GM21423 (cell line): ENCODE measurements at regions not wholly inside any gene's neighbourhood (a gene's known extent, or its start where the extent isn't known, plus 50 kb on each side); places are given as distances from the start of the nearest gene placed in this dataset.

Source experiments
- ATAC-seq: cut with Tn5 transposase; IDR thresholded peaks from one replicate; pipeline ENCODE4 v1.9.1; 2021; ENCODE audit warnings: mild to moderate bottlenecking, moderate library complexity; ENCODE audit not compliant: unreplicated experiment

- ATAC-seq, result no peak
Measured at GRCh38 chr11:127627629-127628457, 627.3 kb upstream of the KIRREL3 start.

GRCh38 chr11:127627204-127627603 lies 626.6 kb upstream of the KIRREL3 start:
- no peak for ATAC-seq

GRCh38 chr11:127625402-127625801 lies 624.8 kb upstream of the KIRREL3 start:
- ATAC-seq, result no peak

GRCh38 chr11:127624306-127624856 lies 623.8 kb upstream of the KIRREL3 start:
- ATAC-seq, result no peak

GRCh38 chr11:127622686-127623085 lies 622.1 kb upstream of the KIRREL3 start:
- ATAC-seq, result no peak

GRCh38 chr11:127620671-127621070 lies 620.1 kb upstream of the KIRREL3 start:
- no peak for ATAC-seq

GRCh38 chr11:127619946-127620345 lies 619.4 kb upstream of the KIRREL3 start:
- ATAC-seq, result no peak

GRCh38 chr11:127618721-127619120 lies 618.2 kb upstream of the KIRREL3 start:
- no peak for ATAC-seq

GRCh38 chr11:127616158-127616557 lies 615.6 kb upstream of the KIRREL3 start:
- ATAC-seq, result no peak

GRCh38 chr11:127612607-127613006 lies 612.0 kb upstream of the KIRREL3 start:
- ATAC-seq, result no peak

GRCh38 chr11:127609025-127609773 lies 608.6 kb upstream of the KIRREL3 start:
- ATAC-seq, result no peak

GRCh38 chr11:127607487-127608085 lies 607.0 kb upstream of the KIRREL3 start:
- ATAC-seq, result no peak

- ATAC-seq, result no peak
Measured at GRCh38 chr11:127601578-127601977, 601.0 kb upstream of the KIRREL3 start.

GRCh38 chr11:127600674-127601073 lies 600.1 kb upstream of the KIRREL3 start:
- ATAC-seq, result no peak

GRCh38 chr11:127598476-127598875 lies 597.9 kb upstream of the KIRREL3 start:
- ATAC-seq, result no peak

GRCh38 chr11:127596433-127596832 lies 595.9 kb upstream of the KIRREL3 start:
- no peak for ATAC-seq

- ATAC-seq, result no peak
Measured at GRCh38 chr11:127592371-127592770, 591.8 kb upstream of the KIRREL3 start.

GRCh38 chr11:127590314-127590713 lies 589.7 kb upstream of the KIRREL3 start:
- no peak for ATAC-seq

GRCh38 chr11:127588431-127588830 lies 587.9 kb upstream of the KIRREL3 start:
- ATAC-seq, result no peak

GRCh38 chr11:127587511-127587910 lies 586.9 kb upstream of the KIRREL3 start:
- ATAC-seq, result no peak

- ATAC-seq, result no peak
Measured at GRCh38 chr11:127576210-127576609, 575.6 kb upstream of the KIRREL3 start.
